SK-N-SH (cell line): ENCODE measurements at regions not wholly inside any gene's neighbourhood (a gene's known extent, or its start where the extent isn't known, plus 50 kb on each side); places are given as distances from the start of the nearest gene placed in this dataset.

Source experiments
- CTCF ChIA-PET: fragments of 300-600, 350-600 bp; formaldehyde crosslinking; extraction: SDS; loops from one replicate; lab custom pipeline; 2021; lab: Yijun Ruan, JAX
- POLR2A ChIA-PET: fragments of 350-600 bp; sonication (Branson Sonifier 250); formaldehyde crosslinking; extraction: SDS; loops from one replicate; lab custom pipeline; 2020; ENCODE audit warnings: antibody characterized with exemption, inconsistent platforms; lab: Yijun Ruan, JAX
- DNase-seq: peaks from one replicate; pipeline ENCODE4 v3.0.0; 2012
- H2AFZ ChIP-seq: fragments of 200-600 bp; sonication (generic); 2 replicates; pipeline ENCODE4 v1.8.1; 2016; ENCODE audit warnings: antibody characterized with exemption, mild to moderate bottlenecking, low read depth
- H3F3A ChIP-seq: fragments of 200-600 bp; sonication (generic); replicated peaks from 2 replicates; pipeline ENCODE3; 2016; ENCODE audit warnings: antibody characterized with exemption, mild to moderate bottlenecking; ENCODE audit not compliant: insufficient read depth
- H3K27ac ChIP-seq, 2 experiments: fragments of 200-500 bp in 1 of 2; fragments of 200-600 bp in 1 of 2; sonication (Bioruptor generic) in 1 of 2; sonication (generic), shearing (Covaris generic) in 1 of 2; 2 replicates each; pipeline versions ENCODE4 v1.5.1 to v1.6.1; 2014 to 2016; ENCODE audit warnings: low read depth in 2 of 2, inconsistent platforms in 1 of 2, low read length in 1 of 2, mild to moderate bottlenecking in 1 of 2, mixed read lengths in 1 of 2
- H3K27me3 ChIP-seq: fragments of 200-600 bp; sonication (generic), shearing (Covaris generic); 2 replicates; pipeline ENCODE4 v1.6.1; 2016; ENCODE audit warnings: mixed run types; ENCODE audit not compliant: insufficient read depth
- H3K36me3 ChIP-seq, 2 experiments: fragments of 200-500 bp in 1 of 2; fragments of 200-600 bp in 1 of 2; sonication (Bioruptor generic) in 1 of 2; sonication (generic) in 1 of 2; replicated peaks in 1 of 2; 2 replicates each; pipeline versions ENCODE3 to v1.5.1; 2014 to 2016; ENCODE audit warnings: low read length in 1 of 2, mild to moderate bottlenecking in 1 of 2; ENCODE audit not compliant: insufficient read depth in 2 of 2, control insufficient read depth in 1 of 2
- H3K4me1 ChIP-seq, 2 experiments: fragments of 200-500 bp in 1 of 2; fragments of 200-600 bp in 1 of 2; sonication (Bioruptor generic) in 1 of 2; sonication (generic), shearing (Covaris generic) in 1 of 2; 2 replicates each; pipeline versions ENCODE4 v1.5.1 to v1.6.1; 2014 to 2016; ENCODE audit warnings: low read depth in 1 of 2, low read length in 1 of 2, mixed run types in 1 of 2; ENCODE audit not compliant: insufficient read depth in 2 of 2, control insufficient read depth in 1 of 2
- H3K4me2 ChIP-seq: fragments of 200-600 bp; sonication (generic), shearing (Covaris generic); 2 replicates; pipeline ENCODE4 v1.6.1; 2017; ENCODE audit warnings: mixed run types
- H3K4me3 ChIP-seq, 2 experiments: fragments of 200-500 bp in 1 of 2; fragments of 200-600 bp in 1 of 2; sonication (Bioruptor generic) in 1 of 2; sonication (generic), shearing (Covaris generic) in 1 of 2; 2 replicates each; pipeline versions ENCODE4 v1.5.1 to v1.8.1; 2014 to 2016; ENCODE audit warnings: low read depth in 2 of 2, inconsistent platforms in 1 of 2, low read length in 1 of 2, mild to moderate bottlenecking in 1 of 2, mixed read lengths in 1 of 2, moderate library complexity in 1 of 2
- H3K79me2 ChIP-seq: fragments of 200-600 bp; sonication (generic); 2 replicates; pipeline ENCODE4 v1.8.1; 2017; ENCODE audit warnings: mild to moderate bottlenecking; ENCODE audit not compliant: insufficient read depth
- H3K9ac ChIP-seq: fragments of 200-600 bp; sonication (generic); 2 replicates; pipeline ENCODE4 v1.6.1; 2017; ENCODE audit warnings: mixed run types
- H3K9me2 ChIP-seq: fragments of 200-600 bp; sonication (generic); 2 replicates; pipeline ENCODE4 v1.6.1; 2017; ENCODE audit warnings: mixed run types
- H3K9me3 ChIP-seq: fragments of 200-600 bp; sonication (generic); 2 replicates; pipeline ENCODE4 v1.6.1; 2017; ENCODE audit warnings: mixed run types, mild to moderate bottlenecking, moderate library complexity
- H4K20me1 ChIP-seq: fragments of 200-600 bp; sonication (generic); 2 replicates; pipeline ENCODE4 v1.6.1; 2017; ENCODE audit warnings: mild to moderate bottlenecking, mixed run types; ENCODE audit not compliant: insufficient read depth
- ELF1 ChIP-seq: IDR thresholded peaks from 2 replicates; pipeline ENCODE4 v1.4.0; 2012
- EZH2phosphoT487 ChIP-seq: fragments of 200-600 bp; sonication (generic); IDR thresholded peaks from 2 replicates; pipeline ENCODE4 v1.6.1; 2017; ENCODE audit warnings: low read depth, mixed run types, mild to moderate bottlenecking, antibody characterized with exemption, moderate library complexity, borderline replicate concordance
- FOXJ3 ChIP-seq: sonication (generic); formaldehyde crosslinking; IDR thresholded peaks from 2 replicates; pipeline ENCODE4 v1.5.1; 2020; ENCODE audit warnings: mild to moderate bottlenecking, missing genetic modification reagents
- FOXM1 ChIP-seq: IDR thresholded peaks from 2 replicates; pipeline ENCODE4 v1.4.0; 2012; ENCODE audit warnings: low read depth, mild to moderate bottlenecking
- GABPA ChIP-seq: IDR thresholded peaks from 2 replicates; pipeline ENCODE4 v1.4.0; 2012; ENCODE audit warnings: low read depth, mild to moderate bottlenecking
- GATA2 ChIP-seq: sonication (generic); formaldehyde crosslinking; IDR thresholded peaks from 2 replicates; pipeline ENCODE4 v1.5.0; 2020; ENCODE audit warnings: mild to moderate bottlenecking, missing genetic modification reagents
- JUND ChIP-seq: IDR thresholded peaks from 2 replicates; pipeline ENCODE4 v1.4.0; 2012
- POLR2AphosphoS5 ChIP-seq: IDR thresholded peaks from 2 replicates; pipeline ENCODE4 v1.6.1; 2012; ENCODE audit warnings: low read depth, low read length
- RFX5 ChIP-seq: IDR thresholded peaks from 2 replicates; pipeline ENCODE4 v1.6.1; 2012; ENCODE audit warnings: mild to moderate bottlenecking, improper control_type of control experiment, low read length
- RXRA ChIP-seq: IDR thresholded peaks from 2 replicates; pipeline ENCODE4 v1.4.0; 2012; ENCODE audit warnings: low read depth, mild to moderate bottlenecking, borderline replicate concordance
- TAF1 ChIP-seq: IDR thresholded peaks from 2 replicates; pipeline ENCODE4 v1.6.1; 2012; ENCODE audit warnings: low read depth, mild to moderate bottlenecking, low read length, moderate library complexity, borderline replicate concordance
- TCF12 ChIP-seq: IDR thresholded peaks from 2 replicates; pipeline ENCODE4 v1.4.0; 2012
- TEAD4 ChIP-seq: IDR thresholded peaks from 2 replicates; pipeline ENCODE4 v1.4.0; 2012; ENCODE audit warnings: mild to moderate bottlenecking, borderline replicate concordance; ENCODE audit not compliant: insufficient read depth
- YY1 ChIP-seq: IDR thresholded peaks from 2 replicates; pipeline ENCODE4 v1.4.0; 2012; ENCODE audit warnings: low read depth, mild to moderate bottlenecking
- WGBS: methylation state at CpG from one replicate; pipeline ENCODE4 v1.1.6; 2017; ENCODE audit warnings: low lambda C conversion rate; 5-methylcytosine and 5-hydroxymethylcytosine counted together
- TF ChIP-seq, protein P1 (sequence below): IDR thresholded peaks from 2 replicates; pipeline ENCODE4 v1.6.1; 2012; ENCODE audit warnings: mild to moderate bottlenecking, low read depth, low read length, moderate library complexity
- TF ChIP-seq, protein P2 (sequence below): IDR thresholded peaks from 2 replicates; pipeline ENCODE4 v1.4.0; 2012; ENCODE audit warnings: low read depth
- TF ChIP-seq, protein P3 (sequence below): fragments of 200-600 bp; sonication (generic); IDR thresholded peaks from 2 replicates; pipeline ENCODE4 v1.6.1; 2017; ENCODE audit warnings: antibody characterized with exemption, mild to moderate bottlenecking, moderate library complexity
- TF ChIP-seq, protein P4 (sequence below): fragments of 150-350 bp; IDR thresholded peaks from 2 replicates; pipeline ENCODE4 v1.6.1; 2017; ENCODE audit warnings: antibody characterized with exemption, low read length, low read depth, borderline replicate concordance

DNA sequence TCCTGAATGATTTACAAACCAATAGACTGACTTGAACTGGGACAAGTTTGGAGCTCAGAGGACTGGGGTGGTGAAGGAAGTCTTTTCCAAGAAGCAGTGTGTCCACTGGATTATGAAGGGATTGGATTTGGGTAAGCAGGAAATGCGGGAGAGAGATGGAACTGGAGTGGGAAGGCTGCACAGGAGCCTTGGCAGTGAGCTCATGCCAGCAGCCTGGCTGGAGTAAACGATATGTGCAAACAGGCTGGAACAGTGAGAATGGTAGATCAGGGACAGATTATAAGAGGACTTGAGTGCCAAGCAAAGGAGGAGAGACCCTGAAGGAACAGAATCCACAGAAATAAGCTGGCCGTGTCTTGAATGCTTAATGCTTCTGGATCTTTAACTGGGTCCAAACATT lies 121.9 kb upstream of the GATA6 start:
- Histone ChIP-seq H2AFZ (no peak overlapping the region), H3K9me2 (no peaks in the 10 kb centered on the region), H3K27me3 (peaks cover 58% of the 10 kb centered on the region; the same call in 1 of the 2 replicates), H3K9me3 (no peaks in the 10 kb centered on the region), H3K4me2 (no peak overlapping the region), H3K27ac (no peak overlapping the region), H3K36me3 (no peaks in the 10 kb centered on the region), H4K20me1 (no peaks in the 10 kb centered on the region), H3K9ac (no peak overlapping the region), H3K79me2 (no peaks in the 10 kb centered on the region), H3F3A (no peaks in the 10 kb centered on the region), H3K4me3 (no peak overlapping the region), H3K4me1 (no peaks in the 10 kb centered on the region)
- ChIA-PET CTCF (interaction anchor here (2.0 kb wide), 1 partner anchor 50 kb away, joined by 5 read pairs; no protein-coding TSS in a partner anchor), POLR2A (no interaction called here)
- TF ChIP-seq JUND (no peak), FOXM1 (no peak), EZH2phosphoT487 (no peak), TCF12 (no peak), RXRA (no peak), TEAD4 (no peak), RFX5 (no peak), FOXJ3 (no peak), POLR2AphosphoS5 (no peak), GABPA (no peak), TAF1 (no peak), ELF1 (no peak), YY1 (no peak), GATA2 (CRISPR knock-in tag) (no peak)
- TF ChIP-seq, protein P1, sequence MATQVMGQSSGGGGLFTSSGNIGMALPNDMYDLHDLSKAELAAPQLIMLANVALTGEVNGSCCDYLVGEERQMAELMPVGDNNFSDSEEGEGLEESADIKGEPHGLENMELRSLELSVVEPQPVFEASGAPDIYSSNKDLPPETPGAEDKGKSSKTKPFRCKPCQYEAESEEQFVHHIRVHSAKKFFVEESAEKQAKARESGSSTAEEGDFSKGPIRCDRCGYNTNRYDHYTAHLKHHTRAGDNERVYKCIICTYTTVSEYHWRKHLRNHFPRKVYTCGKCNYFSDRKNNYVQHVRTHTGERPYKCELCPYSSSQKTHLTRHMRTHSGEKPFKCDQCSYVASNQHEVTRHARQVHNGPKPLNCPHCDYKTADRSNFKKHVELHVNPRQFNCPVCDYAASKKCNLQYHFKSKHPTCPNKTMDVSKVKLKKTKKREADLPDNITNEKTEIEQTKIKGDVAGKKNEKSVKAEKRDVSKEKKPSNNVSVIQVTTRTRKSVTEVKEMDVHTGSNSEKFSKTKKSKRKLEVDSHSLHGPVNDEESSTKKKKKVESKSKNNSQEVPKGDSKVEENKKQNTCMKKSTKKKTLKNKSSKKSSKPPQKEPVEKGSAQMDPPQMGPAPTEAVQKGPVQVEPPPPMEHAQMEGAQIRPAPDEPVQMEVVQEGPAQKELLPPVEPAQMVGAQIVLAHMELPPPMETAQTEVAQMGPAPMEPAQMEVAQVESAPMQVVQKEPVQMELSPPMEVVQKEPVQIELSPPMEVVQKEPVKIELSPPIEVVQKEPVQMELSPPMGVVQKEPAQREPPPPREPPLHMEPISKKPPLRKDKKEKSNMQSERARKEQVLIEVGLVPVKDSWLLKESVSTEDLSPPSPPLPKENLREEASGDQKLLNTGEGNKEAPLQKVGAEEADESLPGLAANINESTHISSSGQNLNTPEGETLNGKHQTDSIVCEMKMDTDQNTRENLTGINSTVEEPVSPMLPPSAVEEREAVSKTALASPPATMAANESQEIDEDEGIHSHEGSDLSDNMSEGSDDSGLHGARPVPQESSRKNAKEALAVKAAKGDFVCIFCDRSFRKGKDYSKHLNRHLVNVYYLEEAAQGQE, result no peak
- TF ChIP-seq, protein P2, sequence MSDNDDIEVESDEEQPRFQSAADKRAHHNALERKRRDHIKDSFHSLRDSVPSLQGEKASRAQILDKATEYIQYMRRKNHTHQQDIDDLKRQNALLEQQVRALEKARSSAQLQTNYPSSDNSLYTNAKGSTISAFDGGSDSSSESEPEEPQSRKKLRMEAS, result no peak
- TF ChIP-seq, protein P3, sequence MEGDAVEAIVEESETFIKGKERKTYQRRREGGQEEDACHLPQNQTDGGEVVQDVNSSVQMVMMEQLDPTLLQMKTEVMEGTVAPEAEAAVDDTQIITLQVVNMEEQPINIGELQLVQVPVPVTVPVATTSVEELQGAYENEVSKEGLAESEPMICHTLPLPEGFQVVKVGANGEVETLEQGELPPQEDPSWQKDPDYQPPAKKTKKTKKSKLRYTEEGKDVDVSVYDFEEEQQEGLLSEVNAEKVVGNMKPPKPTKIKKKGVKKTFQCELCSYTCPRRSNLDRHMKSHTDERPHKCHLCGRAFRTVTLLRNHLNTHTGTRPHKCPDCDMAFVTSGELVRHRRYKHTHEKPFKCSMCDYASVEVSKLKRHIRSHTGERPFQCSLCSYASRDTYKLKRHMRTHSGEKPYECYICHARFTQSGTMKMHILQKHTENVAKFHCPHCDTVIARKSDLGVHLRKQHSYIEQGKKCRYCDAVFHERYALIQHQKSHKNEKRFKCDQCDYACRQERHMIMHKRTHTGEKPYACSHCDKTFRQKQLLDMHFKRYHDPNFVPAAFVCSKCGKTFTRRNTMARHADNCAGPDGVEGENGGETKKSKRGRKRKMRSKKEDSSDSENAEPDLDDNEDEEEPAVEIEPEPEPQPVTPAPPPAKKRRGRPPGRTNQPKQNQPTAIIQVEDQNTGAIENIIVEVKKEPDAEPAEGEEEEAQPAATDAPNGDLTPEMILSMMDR, result no peak
- TF ChIP-seq, protein P4, sequence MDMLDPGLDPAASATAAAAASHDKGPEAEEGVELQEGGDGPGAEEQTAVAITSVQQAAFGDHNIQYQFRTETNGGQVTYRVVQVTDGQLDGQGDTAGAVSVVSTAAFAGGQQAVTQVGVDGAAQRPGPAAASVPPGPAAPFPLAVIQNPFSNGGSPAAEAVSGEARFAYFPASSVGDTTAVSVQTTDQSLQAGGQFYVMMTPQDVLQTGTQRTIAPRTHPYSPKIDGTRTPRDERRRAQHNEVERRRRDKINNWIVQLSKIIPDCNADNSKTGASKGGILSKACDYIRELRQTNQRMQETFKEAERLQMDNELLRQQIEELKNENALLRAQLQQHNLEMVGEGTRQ, result no peak
- no peak for DNase-seq
- 8% methylated on average over 3 of the region's 3 CpGs for WGBS
